ENCODE measurements at regions not wholly inside any gene's neighbourhood (a gene's known extent, or its start where the extent isn't known, plus 50 kb on each side); places are given as distances from the start of the nearest gene placed in this dataset.

DNA sequence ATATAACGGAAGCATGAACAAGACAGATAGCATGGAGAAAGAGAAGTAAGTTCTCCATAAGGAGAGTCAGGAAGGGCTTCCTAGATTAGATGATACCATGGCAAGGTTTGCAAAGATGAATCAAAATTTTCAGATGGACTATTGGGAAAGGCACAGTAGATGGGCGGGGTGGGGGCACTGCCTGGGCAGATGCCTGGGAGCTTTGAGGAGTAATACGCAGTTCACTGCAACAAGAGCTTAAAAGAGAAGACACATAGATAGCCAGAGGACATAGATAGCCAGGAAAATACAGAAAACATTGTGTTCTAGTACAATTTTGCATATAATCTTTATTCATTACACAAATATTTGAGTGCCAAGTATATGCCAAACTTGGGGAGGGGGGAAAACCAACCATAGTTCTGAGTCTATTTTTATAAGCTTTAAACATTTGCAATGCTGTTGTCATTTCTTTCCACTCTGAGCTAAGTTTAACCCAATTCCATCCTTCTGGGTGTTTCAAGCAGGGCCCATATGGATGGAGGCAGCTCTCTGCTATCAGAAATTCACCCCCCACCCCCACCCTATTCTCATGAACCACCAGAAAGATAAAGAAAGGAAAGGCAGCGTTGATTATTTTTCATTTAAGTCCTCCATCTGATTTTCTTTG lies 120.6 kb downstream of the NUF2 start:
- TF ChIP-seq, protein P1, sequence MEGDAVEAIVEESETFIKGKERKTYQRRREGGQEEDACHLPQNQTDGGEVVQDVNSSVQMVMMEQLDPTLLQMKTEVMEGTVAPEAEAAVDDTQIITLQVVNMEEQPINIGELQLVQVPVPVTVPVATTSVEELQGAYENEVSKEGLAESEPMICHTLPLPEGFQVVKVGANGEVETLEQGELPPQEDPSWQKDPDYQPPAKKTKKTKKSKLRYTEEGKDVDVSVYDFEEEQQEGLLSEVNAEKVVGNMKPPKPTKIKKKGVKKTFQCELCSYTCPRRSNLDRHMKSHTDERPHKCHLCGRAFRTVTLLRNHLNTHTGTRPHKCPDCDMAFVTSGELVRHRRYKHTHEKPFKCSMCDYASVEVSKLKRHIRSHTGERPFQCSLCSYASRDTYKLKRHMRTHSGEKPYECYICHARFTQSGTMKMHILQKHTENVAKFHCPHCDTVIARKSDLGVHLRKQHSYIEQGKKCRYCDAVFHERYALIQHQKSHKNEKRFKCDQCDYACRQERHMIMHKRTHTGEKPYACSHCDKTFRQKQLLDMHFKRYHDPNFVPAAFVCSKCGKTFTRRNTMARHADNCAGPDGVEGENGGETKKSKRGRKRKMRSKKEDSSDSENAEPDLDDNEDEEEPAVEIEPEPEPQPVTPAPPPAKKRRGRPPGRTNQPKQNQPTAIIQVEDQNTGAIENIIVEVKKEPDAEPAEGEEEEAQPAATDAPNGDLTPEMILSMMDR (conservative IDR thresholded peaks at IDR 0.05; ENCODE audit: low read depth, low read length), result no peak
- TF ChIP-seq EZH2 (IDR thresholded peaks at IDR 0.05; ENCODE audit: borderline replicate concordance, low read depth, low read length, poor library complexity, severe bottlenecking), result no peak
- ChIA-PET CTCF (no interaction called here), POLR2A (ENCODE audit: low non-redundant PET) (interaction anchor here (0.6 kb wide), 1 partner anchor 14 kb away, joined by 4 read pairs; no protein-coding TSS in a partner anchor)
- Histone ChIP-seq H3K4me1 (ENCODE audit: insufficient read depth, low read length, poor library complexity, severe bottlenecking) (peaks cover 6% of the 10 kb centered on the region), H3K36me3 (ENCODE audit: insufficient read depth, low read length, poor library complexity, severe bottlenecking) (no peaks in the 10 kb centered on the region), H3K27me3 (replicated peaks; ENCODE audit: insufficient read depth, low read depth, low read length, poor library complexity) (no peaks in the 10 kb centered on the region), H3K4me3 (ENCODE audit: low read depth, low read length, poor library complexity, severe bottlenecking) (no peak overlapping the region), H3K9me3 (ENCODE audit: low read depth, low read length, poor library complexity, severe bottlenecking) (no peaks in the 10 kb centered on the region), H3K27ac (ENCODE audit: low read depth, low read length, poor library complexity, severe bottlenecking) (no peak overlapping the region)
- no TSS peak for BruUV-seq (replicated peaks)
- intact Hi-C loops (cut with micrococcal nuclease; ENCODE audit: unreplicated experiment), result no loop called here
- no peak for DNase-seq (ENCODE audit: low spot score)

DNA sequence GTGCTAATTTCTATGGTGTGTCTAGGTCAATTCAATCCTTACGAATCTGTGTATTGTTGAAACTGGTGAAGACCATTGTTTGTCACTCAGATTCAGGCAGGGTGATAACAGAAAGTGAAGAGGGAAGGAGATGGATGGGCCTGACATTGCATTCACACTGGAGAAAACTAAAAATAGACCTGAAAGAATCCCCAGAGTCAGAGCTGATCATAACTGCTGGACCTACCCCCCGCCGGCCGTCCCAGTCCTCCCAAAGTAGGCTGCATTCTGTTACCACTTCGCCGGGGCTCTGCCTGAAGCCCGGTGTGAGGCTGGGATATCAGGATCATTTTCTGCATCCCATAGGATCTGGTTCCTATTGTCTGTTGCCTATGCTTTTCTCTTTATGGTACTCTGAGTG lies 121.1 kb downstream of the NUF2 start:
- no peak overlapping the region for H3K4me3 ChIP-seq (ENCODE audit: low read depth, low read length, poor library complexity, severe bottlenecking)
- no peaks in the 10 kb centered on the region for H3K27me3 ChIP-seq (replicated peaks; ENCODE audit: insufficient read depth, low read depth, low read length, poor library complexity)
- no peaks in the 10 kb centered on the region for H3K36me3 ChIP-seq (ENCODE audit: insufficient read depth, low read length, poor library complexity, severe bottlenecking)
- intact Hi-C loops (cut with micrococcal nuclease; ENCODE audit: unreplicated experiment), result no loop called here
- CTCF ChIA-PET, result no interaction called here
- no peak overlapping the region for H3K27ac ChIP-seq (ENCODE audit: low read depth, low read length, poor library complexity, severe bottlenecking)
- TF ChIP-seq, protein P1 (conservative IDR thresholded peaks at IDR 0.05; ENCODE audit: low read depth, low read length), result no peak
- no peak for TF ChIP-seq EZH2 (IDR thresholded peaks at IDR 0.05; ENCODE audit: borderline replicate concordance, low read depth, low read length, poor library complexity, severe bottlenecking)
- H3K4me1 ChIP-seq (ENCODE audit: insufficient read depth, low read length, poor library complexity, severe bottlenecking), result peaks cover 6% of the 10 kb centered on the region
- POLR2A ChIA-PET (ENCODE audit: low non-redundant PET), result interaction anchor here (0.6 kb wide), 1 partner anchor 13 kb away, joined by 4 read pairs; no protein-coding TSS in a partner anchor
- no TSS peak for BruUV-seq (replicated peaks)
- H3K9me3 ChIP-seq (ENCODE audit: low read depth, low read length, poor library complexity, severe bottlenecking), result no peaks in the 10 kb centered on the region
- no peak for DNase-seq (ENCODE audit: low spot score)

DNA sequence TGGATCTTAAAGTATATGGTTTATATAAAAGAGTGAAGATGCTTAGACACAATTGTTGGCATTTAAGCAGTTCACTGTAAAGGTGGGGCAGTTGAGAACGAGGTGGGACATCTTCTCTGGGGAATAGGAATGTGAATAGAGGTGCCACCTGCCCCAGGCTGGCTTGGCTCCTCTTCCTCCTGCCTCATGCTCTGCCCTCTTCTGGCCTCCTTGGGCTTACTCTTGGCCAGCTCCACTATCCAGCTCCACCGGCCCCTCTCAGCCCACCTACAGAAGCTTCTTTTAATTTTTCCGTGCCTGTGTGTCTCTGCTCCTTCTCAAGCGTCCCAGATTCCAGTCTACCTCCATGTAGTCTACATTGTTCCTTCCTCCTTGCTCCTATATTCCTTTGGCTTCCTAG lies 122.1 kb downstream of the NUF2 start:
- TF ChIP-seq, protein P1 (conservative IDR thresholded peaks at IDR 0.05; ENCODE audit: low read depth, low read length), result no peak
- TF ChIP-seq EZH2 (IDR thresholded peaks at IDR 0.05; ENCODE audit: borderline replicate concordance, low read depth, low read length, poor library complexity, severe bottlenecking), result no peak
- no TSS peak for BruUV-seq (replicated peaks)
- ChIA-PET POLR2A (ENCODE audit: low non-redundant PET) (no interaction called here), CTCF (no interaction called here)
- no peak for DNase-seq (ENCODE audit: low spot score)
- H3K4me3 ChIP-seq (ENCODE audit: low read depth, low read length, poor library complexity, severe bottlenecking), result no peak overlapping the region
- H3K4me1 ChIP-seq (ENCODE audit: insufficient read depth, low read length, poor library complexity, severe bottlenecking), result peaks cover 6% of the 10 kb centered on the region
- no peaks in the 10 kb centered on the region for H3K9me3 ChIP-seq (ENCODE audit: low read depth, low read length, poor library complexity, severe bottlenecking)
- no peaks in the 10 kb centered on the region for H3K36me3 ChIP-seq (ENCODE audit: insufficient read depth, low read length, poor library complexity, severe bottlenecking)
- no peaks in the 10 kb centered on the region for H3K27me3 ChIP-seq (replicated peaks; ENCODE audit: insufficient read depth, low read depth, low read length, poor library complexity)
- intact Hi-C loops (cut with micrococcal nuclease; ENCODE audit: unreplicated experiment), result no loop called here
- H3K27ac ChIP-seq (ENCODE audit: low read depth, low read length, poor library complexity, severe bottlenecking), result no peak overlapping the region
